Upper lobe of left lung (tissue), 4 donors: ENCODE measurements at regions not wholly inside any gene's neighbourhood (a gene's known extent, or its start where the extent isn't known, plus 50 kb on each side); places are given as distances from the start of the nearest gene placed in this dataset.
"Not testable (repeated sequence)": the region's sequence is repeated elsewhere in the genome, so short reads cannot be mapped to it uniquely, and the experiment has no call there.

Source experiments
- CTCF ChIP-seq, 6 experiments: fragments of 450-650 bp in 4 of 6; fragments of 200-600 bp in 2 of 6; sonication (generic) in 2 of 6; IDR thresholded peaks; one replicate each; pipeline ENCODE4 v1.5.1; 2016 to 2019; ENCODE audit warnings: antibody characterized with exemption in 6 of 6
- POLR2A ChIP-seq, 4 donors: fragments of 450-650 bp; IDR thresholded peaks; one replicate each; pipeline ENCODE4 v1.5.1; 2016 to 2017; ENCODE audit warnings: antibody characterized with exemption in 4 of 4, mild to moderate bottlenecking in 2 of 4

- not testable (repeated sequence) for TF ChIP-seq CTCF, POLR2A (IDR thresholded peaks at IDR 0.05)
Observed at GRCh38 chr11:49783841-49784240, 168.3 kb upstream of the OR4C13 start.
